OCI-LY7 (cell line): ENCODE measurements at regions not wholly inside any gene's neighbourhood (a gene's known extent, or its start where the extent isn't known, plus 50 kb on each side); places are given as distances from the start of the nearest gene placed in this dataset.

Experiments
- EZH2phosphoT487 ChIP-seq: fragments of 200-600 bp; sonication (generic); IDR thresholded peaks from 2 replicates; pipeline ENCODE4 v1.6.1; 2018; ENCODE audit warnings: low read depth, borderline replicate concordance, mild to moderate bottlenecking, mixed run types, antibody characterized with exemption, low read length, moderate library complexity, mixed read lengths
- TF ChIP-seq, protein P1 (sequence below): fragments of 200-600 bp; sonication (generic); conservative IDR thresholded peaks from 2 replicates; pipeline ENCODE4 v1.5.1; 2014; ENCODE audit warnings: mild to moderate bottlenecking, antibody characterized with exemption, low read length, moderate library complexity, mixed read lengths

DNA sequence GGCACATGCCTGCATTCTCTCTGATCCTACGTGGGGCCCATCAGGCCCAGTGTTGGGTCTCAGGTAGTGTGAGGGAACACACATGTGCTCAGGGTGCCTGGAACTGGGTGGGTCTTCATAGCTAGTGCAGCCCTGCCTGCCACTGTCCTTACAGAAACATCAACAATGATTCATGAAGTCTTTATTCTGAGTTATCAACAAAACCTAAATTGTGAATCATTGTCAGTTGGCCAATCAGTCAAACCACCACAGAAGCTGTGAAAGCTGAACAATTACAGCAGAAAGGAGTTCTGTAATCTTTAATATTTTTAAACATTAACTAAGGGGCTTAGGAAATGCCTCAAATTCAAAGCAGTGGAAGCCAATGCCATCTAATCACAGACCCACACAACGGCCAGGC is 82.8 kb upstream of the ZNF521 start:
- TF ChIP-seq, protein P1, sequence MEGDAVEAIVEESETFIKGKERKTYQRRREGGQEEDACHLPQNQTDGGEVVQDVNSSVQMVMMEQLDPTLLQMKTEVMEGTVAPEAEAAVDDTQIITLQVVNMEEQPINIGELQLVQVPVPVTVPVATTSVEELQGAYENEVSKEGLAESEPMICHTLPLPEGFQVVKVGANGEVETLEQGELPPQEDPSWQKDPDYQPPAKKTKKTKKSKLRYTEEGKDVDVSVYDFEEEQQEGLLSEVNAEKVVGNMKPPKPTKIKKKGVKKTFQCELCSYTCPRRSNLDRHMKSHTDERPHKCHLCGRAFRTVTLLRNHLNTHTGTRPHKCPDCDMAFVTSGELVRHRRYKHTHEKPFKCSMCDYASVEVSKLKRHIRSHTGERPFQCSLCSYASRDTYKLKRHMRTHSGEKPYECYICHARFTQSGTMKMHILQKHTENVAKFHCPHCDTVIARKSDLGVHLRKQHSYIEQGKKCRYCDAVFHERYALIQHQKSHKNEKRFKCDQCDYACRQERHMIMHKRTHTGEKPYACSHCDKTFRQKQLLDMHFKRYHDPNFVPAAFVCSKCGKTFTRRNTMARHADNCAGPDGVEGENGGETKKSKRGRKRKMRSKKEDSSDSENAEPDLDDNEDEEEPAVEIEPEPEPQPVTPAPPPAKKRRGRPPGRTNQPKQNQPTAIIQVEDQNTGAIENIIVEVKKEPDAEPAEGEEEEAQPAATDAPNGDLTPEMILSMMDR, result no peak
- no peak for TF ChIP-seq EZH2phosphoT487
